Lower leg skin (tissue), 4 donors: ENCODE measurements at regions not wholly inside any gene's neighbourhood (a gene's known extent, or its start where the extent isn't known, plus 50 kb on each side); places are given as distances from the start of the nearest gene placed in this dataset.

Source experiments
- DNase-seq, 2 donors: peaks; one replicate each; pipeline ENCODE4 v3.0.0-alpha.2; 2019; ENCODE audit warnings: low spot score in 2 of 2
- H3K4me3 ChIP-seq: fragments of 200-600 bp; sonication (generic); 2 replicates; pipeline ENCODE4 v1.5.1; 2017; ENCODE audit warnings: mild to moderate bottlenecking, low read depth; ENCODE audit not compliant: poor library complexity, severe bottlenecking
- POLR2A ChIP-seq, 2 donors: fragments of 450-650 bp; IDR thresholded peaks; one replicate each; pipeline ENCODE4 v1.6.1; 2016 to 2017; ENCODE audit warnings: antibody characterized with exemption in 2 of 2, mild to moderate bottlenecking in 1 of 2, moderate library complexity in 1 of 2
- WGBS, 2 donors: methylation state at CpG; one replicate each; pipeline ENCODE4 v1.1.5; 2018; 5-methylcytosine and 5-hydroxymethylcytosine counted together
- intact Hi-C: fragments of 100-400 bp; cut with DNase I; formaldehyde crosslinking; loops from one replicate; pipeline ENCODE4 v1.15.0; 2023; ENCODE audit warnings: low total_unique reads
- TF ChIP-seq, protein P1 (sequence below), 3 donors: fragments of 450-650 bp; IDR thresholded peaks; one replicate each; pipeline ENCODE4 v1.5.1; 2016; ENCODE audit warnings: antibody characterized with exemption in 3 of 3, mild to moderate bottlenecking in 3 of 3, moderate library complexity in 2 of 3

DNA sequence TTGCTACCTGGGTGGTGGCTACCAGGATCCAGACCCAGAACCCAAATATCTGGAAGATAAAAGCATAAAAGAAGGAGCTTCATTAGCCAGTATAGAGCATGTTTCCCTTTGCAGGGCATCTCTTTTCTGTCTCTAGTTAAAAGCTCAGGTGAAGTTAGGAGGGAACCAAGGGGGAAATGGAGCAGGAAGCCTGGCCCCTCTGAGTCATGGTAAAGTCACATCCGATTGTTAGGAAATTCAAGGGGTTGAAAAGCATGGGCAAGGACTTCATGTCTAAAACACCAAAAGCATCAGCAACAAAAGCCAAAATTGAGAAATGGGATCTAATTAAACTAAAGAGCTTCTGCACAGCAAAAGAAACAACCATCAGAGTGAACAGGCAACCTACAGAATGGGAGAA, 126.9 kb downstream of the RPIA start:
- DNase-seq = no peak
- 82 to 87% methylated on average over 1 of the region's 1 CpG for WGBS, 2 donors
- intact Hi-C loops = no loop called here
- TF ChIP-seq POLR2A (IDR thresholded peaks at IDR 0.05) = no peak
- TF ChIP-seq, protein P1, sequence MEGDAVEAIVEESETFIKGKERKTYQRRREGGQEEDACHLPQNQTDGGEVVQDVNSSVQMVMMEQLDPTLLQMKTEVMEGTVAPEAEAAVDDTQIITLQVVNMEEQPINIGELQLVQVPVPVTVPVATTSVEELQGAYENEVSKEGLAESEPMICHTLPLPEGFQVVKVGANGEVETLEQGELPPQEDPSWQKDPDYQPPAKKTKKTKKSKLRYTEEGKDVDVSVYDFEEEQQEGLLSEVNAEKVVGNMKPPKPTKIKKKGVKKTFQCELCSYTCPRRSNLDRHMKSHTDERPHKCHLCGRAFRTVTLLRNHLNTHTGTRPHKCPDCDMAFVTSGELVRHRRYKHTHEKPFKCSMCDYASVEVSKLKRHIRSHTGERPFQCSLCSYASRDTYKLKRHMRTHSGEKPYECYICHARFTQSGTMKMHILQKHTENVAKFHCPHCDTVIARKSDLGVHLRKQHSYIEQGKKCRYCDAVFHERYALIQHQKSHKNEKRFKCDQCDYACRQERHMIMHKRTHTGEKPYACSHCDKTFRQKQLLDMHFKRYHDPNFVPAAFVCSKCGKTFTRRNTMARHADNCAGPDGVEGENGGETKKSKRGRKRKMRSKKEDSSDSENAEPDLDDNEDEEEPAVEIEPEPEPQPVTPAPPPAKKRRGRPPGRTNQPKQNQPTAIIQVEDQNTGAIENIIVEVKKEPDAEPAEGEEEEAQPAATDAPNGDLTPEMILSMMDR (IDR thresholded peaks at IDR 0.05) = no peak
- H3K4me3 ChIP-seq = no peak overlapping the region

DNA sequence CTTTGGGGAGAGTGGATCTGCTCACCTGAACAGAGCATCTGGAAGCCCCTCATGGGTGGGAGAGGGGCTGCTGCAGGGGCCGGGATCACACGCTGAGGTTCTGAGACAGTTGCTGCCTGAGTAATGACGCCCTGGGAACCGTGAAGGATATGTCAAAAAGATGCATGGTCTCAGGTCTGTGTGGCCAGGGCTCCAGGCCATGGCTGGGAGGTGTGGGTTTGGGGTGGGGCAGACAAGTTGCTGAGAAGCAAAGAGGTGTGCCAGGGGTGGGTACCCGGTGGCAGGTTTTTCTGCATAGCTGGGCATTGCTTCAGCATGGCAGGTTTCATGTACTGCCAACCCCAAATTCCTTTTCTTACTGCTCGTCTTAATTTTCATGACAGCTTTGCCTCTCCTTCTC, 133.5 kb downstream of the RPIA start:
- DNase-seq = no peak
- WGBS, 2 donors = 49% methylated on average over 6 of the region's 6 CpGs
- H3K4me3 ChIP-seq = no peak overlapping the region
- intact Hi-C loops = no loop called here
- no peak for TF ChIP-seq POLR2A (IDR thresholded peaks at IDR 0.05)
- TF ChIP-seq, protein P1 (IDR thresholded peaks at IDR 0.05) = no peak

DNA sequence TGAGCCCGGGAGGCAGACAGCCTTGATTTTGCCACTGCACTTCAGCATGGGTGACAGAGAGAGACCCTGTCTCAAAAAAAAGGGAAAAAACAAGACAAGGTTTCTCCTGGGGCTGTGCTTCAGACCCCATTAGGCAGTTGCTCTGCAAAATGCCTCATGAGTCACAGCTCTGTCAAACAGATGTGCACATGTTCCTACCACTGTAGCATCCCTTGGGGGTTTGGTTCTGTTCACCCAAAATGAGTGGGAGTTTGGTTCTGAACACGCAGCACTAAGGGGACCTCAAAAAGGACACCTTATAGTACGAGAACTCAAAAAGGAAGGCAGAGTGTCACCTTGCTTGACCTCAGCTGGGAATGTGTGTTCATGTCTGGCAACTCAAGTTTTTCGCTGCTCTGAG, 134.9 kb downstream of the RPIA start:
- TF ChIP-seq, protein P1 (IDR thresholded peaks at IDR 0.05) = no peak
- no peak for TF ChIP-seq POLR2A (IDR thresholded peaks at IDR 0.05)
- WGBS, 2 donors = 68 to 74% methylated on average over 4 of the region's 4 CpGs
- intact Hi-C loops = no loop called here
- no peak for DNase-seq
- H3K4me3 ChIP-seq = no peak overlapping the region

DNA sequence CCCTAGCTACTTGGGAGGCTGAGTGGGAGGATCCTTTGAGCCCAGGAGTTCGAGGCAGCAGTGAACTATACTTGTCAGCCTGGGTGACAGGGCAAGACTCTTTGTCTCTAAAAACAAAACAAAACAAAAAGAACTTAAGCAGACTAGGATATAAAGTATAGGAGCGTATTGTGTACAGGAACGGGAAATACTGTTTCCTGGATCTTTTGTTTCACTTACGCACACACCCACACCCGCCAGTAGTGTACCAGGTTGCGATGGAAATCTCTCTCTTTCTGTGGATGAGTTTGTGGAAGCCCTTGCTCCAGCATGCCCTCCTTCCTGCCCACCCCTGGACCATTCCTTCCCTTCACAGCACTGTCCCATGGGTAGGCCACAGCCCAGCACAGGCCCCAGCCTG, 136.3 kb downstream of the RPIA start:
- TF ChIP-seq, protein P1 (IDR thresholded peaks at IDR 0.05) = no peak
- no peak for TF ChIP-seq POLR2A (IDR thresholded peaks at IDR 0.05)
- 85 to 92% methylated on average over 6 of the region's 6 CpGs for WGBS, 2 donors
- DNase-seq = no peak
- no peak overlapping the region for H3K4me3 ChIP-seq
- intact Hi-C loops = no loop called here

DNA sequence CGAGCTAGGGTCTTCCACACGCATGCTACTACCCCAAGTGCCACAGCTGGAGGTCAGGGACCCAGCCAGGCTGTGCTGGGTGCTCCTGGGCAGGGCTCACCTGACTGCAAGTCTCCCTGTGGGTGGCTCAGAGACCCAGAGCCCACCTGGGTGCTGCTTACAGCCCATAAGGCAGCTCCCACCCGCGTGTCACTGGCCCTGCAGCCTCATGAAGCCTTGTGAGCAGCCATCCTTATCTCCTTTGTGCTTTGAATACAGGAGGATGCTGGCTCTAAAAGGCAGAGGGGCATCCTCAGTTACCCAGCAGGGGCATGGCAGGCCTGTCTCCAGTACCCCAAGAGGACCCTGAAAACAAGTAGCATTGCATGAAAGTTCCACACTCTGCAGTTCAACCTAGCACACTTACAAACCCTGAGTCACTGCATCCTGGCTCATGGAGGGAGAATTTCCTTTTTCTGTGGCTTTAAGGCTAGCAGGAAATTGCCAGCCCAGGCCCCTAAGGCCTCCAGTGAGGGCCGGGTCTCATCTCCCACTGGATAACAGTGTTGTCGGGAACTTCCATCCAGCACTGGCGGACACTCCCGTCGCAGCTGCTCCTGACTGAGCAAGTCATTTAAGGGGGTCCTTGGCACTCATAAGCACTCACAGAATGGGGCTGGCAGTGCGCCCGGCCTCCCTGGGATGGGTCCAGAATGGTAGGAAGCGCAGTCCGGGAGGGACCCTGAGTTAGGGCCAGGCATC, 137.1 kb downstream of the RPIA start:
- no peak for DNase-seq
- intact Hi-C loops = no loop called here
- no peak overlapping the region for H3K4me3 ChIP-seq
- TF ChIP-seq POLR2A (IDR thresholded peaks at IDR 0.05) = no peak
- TF ChIP-seq, protein P1 (IDR thresholded peaks at IDR 0.05) = no peak
- 54 to 65% methylated on average over 11 of the region's 13 CpGs for WGBS, 2 donors
